ENCODE measurements at regions not wholly inside any gene's neighbourhood (a gene's known extent, or its start where the extent isn't known, plus 50 kb on each side); places are given as distances from the start of the nearest gene placed in this dataset.
A peak's percentile ranks its signal among the peaks of the same experiment; 100 is the strongest.

- no peak for DNase-seq (ENCODE audit: low spot score)
- H3K4me3 Mint-ChIP-seq (ENCODE audit: unreplicated experiment) = no peak overlapping the region
- peaks cover 12% of the 10 kb centered on the region for H3K9me3 Mint-ChIP-seq (ENCODE audit: low read depth)
- no peak for TF ChIP-seq CTCF (IDR thresholded peaks at IDR 0.05)
- peak overlapping the region; percentile 27 for H3K27ac Mint-ChIP-seq (ENCODE audit: unreplicated experiment)
- peaks cover 2% of the 10 kb centered on the region for H3K36me3 Mint-ChIP-seq (ENCODE audit: low read depth)
- H3K4me1 Mint-ChIP-seq (ENCODE audit: low read depth) = peaks cover 12% of the 10 kb centered on the region
- no peaks in the 10 kb centered on the region for H3K27me3 Mint-ChIP-seq (ENCODE audit: low read depth)
Observed at GRCh38 chr5:142531977-142532780, 153.7 kb downstream of the FGF1 start.

GRCh38 chr5:142530904-142531303 lies 155.0 kb downstream of the FGF1 start:
- H3K4me3 Mint-ChIP-seq (ENCODE audit: unreplicated experiment) = no peak overlapping the region
- DNase-seq (ENCODE audit: low spot score) = no peak
- peaks cover 14% of the 10 kb centered on the region for H3K4me1 Mint-ChIP-seq (ENCODE audit: low read depth)
- no peak for TF ChIP-seq CTCF (IDR thresholded peaks at IDR 0.05)
- H3K36me3 Mint-ChIP-seq (ENCODE audit: low read depth) = peaks cover 2% of the 10 kb centered on the region
- peaks cover 12% of the 10 kb centered on the region for H3K9me3 Mint-ChIP-seq (ENCODE audit: low read depth)
- no peaks in the 10 kb centered on the region for H3K27me3 Mint-ChIP-seq (ENCODE audit: low read depth)
- H3K27ac Mint-ChIP-seq (ENCODE audit: unreplicated experiment) = no peak overlapping the region

GRCh38 chr5:142529626-142530278 lies 156.1 kb downstream of the FGF1 start:
- Mint-ChIP-seq H3K27ac (ENCODE audit: unreplicated experiment) (no peak overlapping the region), H3K4me1 (ENCODE audit: low read depth) (peaks cover 14% of the 10 kb centered on the region), H3K4me3 (ENCODE audit: unreplicated experiment) (no peak overlapping the region), H3K9me3 (ENCODE audit: low read depth) (peaks cover 7% of the 10 kb centered on the region), H3K27me3 (ENCODE audit: low read depth) (no peaks in the 10 kb centered on the region), H3K36me3 (ENCODE audit: low read depth) (no peaks in the 10 kb centered on the region)
- DNase-seq (ENCODE audit: low spot score) = no peak
- TF ChIP-seq CTCF (IDR thresholded peaks at IDR 0.05) = no peak

GRCh38 chr5:142527664-142528295 lies 158.1 kb downstream of the FGF1 start:
- H3K4me1 Mint-ChIP-seq (ENCODE audit: low read depth) = peaks cover 14% of the 10 kb centered on the region
- no peaks in the 10 kb centered on the region for H3K9me3 Mint-ChIP-seq (ENCODE audit: low read depth)
- no peak overlapping the region for H3K27ac Mint-ChIP-seq (ENCODE audit: unreplicated experiment)
- H3K27me3 Mint-ChIP-seq (ENCODE audit: low read depth) = no peaks in the 10 kb centered on the region
- DNase-seq (ENCODE audit: low spot score) = no peak
- no peak for TF ChIP-seq CTCF (IDR thresholded peaks at IDR 0.05)
- peaks cover 1% of the 10 kb centered on the region for H3K36me3 Mint-ChIP-seq (ENCODE audit: low read depth)
- H3K4me3 Mint-ChIP-seq (ENCODE audit: unreplicated experiment) = no peak overlapping the region

GRCh38 chr5:142527234-142527633 lies 158.7 kb downstream of the FGF1 start:
- Mint-ChIP-seq H3K27ac (ENCODE audit: unreplicated experiment) (no peak overlapping the region), H3K36me3 (ENCODE audit: low read depth) (peaks cover 2% of the 10 kb centered on the region), H3K4me3 (ENCODE audit: unreplicated experiment) (no peak overlapping the region), H3K4me1 (ENCODE audit: low read depth) (peaks cover 12% of the 10 kb centered on the region), H3K9me3 (ENCODE audit: low read depth) (no peaks in the 10 kb centered on the region), H3K27me3 (ENCODE audit: low read depth) (no peaks in the 10 kb centered on the region)
- no peak for DNase-seq (ENCODE audit: low spot score)
- TF ChIP-seq CTCF (IDR thresholded peaks at IDR 0.05) = no peak

All from chondrocyte (in vitro differentiated cells).